ENCODE measurements at regions not wholly inside any gene's neighbourhood (a gene's known extent, or its start where the extent isn't known, plus 50 kb on each side); places are given as distances from the start of the nearest gene placed in this dataset.

DNA sequence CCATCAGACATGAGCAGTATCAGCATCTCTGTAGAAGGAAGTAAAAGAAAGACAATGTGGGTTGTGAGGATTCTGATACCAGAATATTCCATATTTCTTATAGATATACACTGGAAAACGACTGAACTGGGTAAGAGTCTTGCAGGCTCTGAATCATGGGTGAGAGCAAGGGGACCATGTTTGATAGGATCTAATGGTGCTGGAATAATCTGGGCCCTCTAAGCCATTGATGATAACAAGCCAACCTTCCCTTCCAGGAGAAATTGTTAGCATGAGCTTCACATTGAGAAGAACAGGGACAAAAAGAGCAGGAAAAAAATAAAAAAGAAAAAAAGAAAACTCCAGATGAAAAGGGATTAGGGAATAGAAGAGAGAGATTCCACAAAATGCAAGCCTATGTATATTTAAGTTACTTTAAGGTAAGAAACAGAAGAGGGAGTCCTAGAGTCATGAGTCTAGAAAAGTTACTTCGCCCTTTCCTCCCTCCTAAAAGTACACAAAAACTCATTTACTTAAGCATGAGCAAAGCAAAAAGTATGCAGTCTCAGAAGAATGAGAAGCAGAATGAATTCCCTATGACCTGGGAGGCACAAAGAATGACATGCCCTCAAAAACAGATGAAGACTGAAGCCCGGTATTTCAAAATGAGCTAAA lies 181.9 kb downstream of the TMEM26 start:
- H2AFZ ChIP-seq (ENCODE audit: insufficient read depth, low read length, poor library complexity): no peak overlapping the region

DNA sequence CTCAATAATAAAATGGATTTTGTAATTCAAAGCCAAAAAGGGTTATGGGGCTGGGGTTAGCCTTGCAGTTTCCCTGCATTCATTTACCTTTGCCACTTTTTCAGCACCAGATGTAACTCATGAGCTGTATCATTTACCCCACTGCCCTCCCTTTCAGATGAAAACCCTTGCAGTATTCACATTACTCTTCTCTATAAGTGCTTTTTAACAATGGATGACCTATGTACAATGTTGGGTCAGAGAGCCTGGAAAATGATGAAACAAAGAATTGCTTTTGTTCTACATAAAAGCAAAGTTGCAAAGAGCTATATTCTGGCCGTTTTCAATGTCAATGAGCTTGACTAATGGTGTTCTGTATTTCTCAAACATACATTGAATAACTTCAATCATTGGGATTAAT lies 189.7 kb downstream of the TMEM26 start:
- Histone ChIP-seq H3K4ac (ENCODE audit: low read depth, low read length) (no peak overlapping the region), H4K12ac (ENCODE audit: low read depth, low read length) (no peak overlapping the region), H3K4me3 (ENCODE audit: low read depth, low read length) (no peak overlapping the region), H3K27me3 (ENCODE audit: insufficient read depth, low read length) (no peaks in the 10 kb centered on the region), H3K27ac (ENCODE audit: low read depth, low read length) (no peak overlapping the region), H3K4me2 (ENCODE audit: low read length) (no peak overlapping the region), H2BK5ac (ENCODE audit: low read depth, low read length, poor library complexity) (no peak overlapping the region), H3K9me3 (ENCODE audit: insufficient read depth, low read depth, low read length) (no peaks in the 10 kb centered on the region), H4K8ac (ENCODE audit: low read depth, low read length) (no peak overlapping the region), H2BK120ac (ENCODE audit: insufficient read depth, low read length, poor library complexity) (no peak overlapping the region), H3K79me2 (ENCODE audit: control insufficient read depth, insufficient read depth, low read length, poor library complexity) (no peaks in the 10 kb centered on the region), H2AFZ (ENCODE audit: insufficient read depth, low read length, poor library complexity) (no peak overlapping the region), H3K79me1 (ENCODE audit: low read length) (no peaks in the 10 kb centered on the region), H2AK5ac (ENCODE audit: low read length) (no peak overlapping the region), H3K9ac (ENCODE audit: low read length) (no peak overlapping the region), H4K91ac (ENCODE audit: low read depth, low read length) (no peak overlapping the region), H2BK12ac (ENCODE audit: low read length) (no peak overlapping the region), H3K14ac (ENCODE audit: low read length) (no peak overlapping the region), H3K36me3 (ENCODE audit: control insufficient read depth in 1 of 2, insufficient read depth in 2 of 2, low read length in 2 of 2) (no peaks in the 10 kb centered on the region), H3K18ac (ENCODE audit: low read length) (no peak overlapping the region), H3K23ac (ENCODE audit: low read length) (no peak overlapping the region), H3K4me1 (ENCODE audit: control insufficient read depth in 1 of 2, insufficient read depth in 2 of 2, low read length in 2 of 2) (no peaks in the 10 kb centered on the region)
- no peak for DNase-seq
- no CpG with 5 or more reads among the region's 1 CpG for WGBS (ENCODE audit: extremely low coverage, insufficient coverage, insufficient read length)

More for the DNA sequence above, 181.9 kb downstream of the TMEM26 start:
- Histone ChIP-seq H3K4ac (ENCODE audit: low read depth, low read length) (no peak overlapping the region), H4K8ac (ENCODE audit: low read depth, low read length) (no peak overlapping the region), H3K27me3 (ENCODE audit: insufficient read depth, low read length) (no peaks in the 10 kb centered on the region), H3K9ac (ENCODE audit: low read length) (no peak overlapping the region), H2BK120ac (ENCODE audit: insufficient read depth, low read length, poor library complexity) (no peak overlapping the region), H3K79me1 (ENCODE audit: low read length) (no peaks in the 10 kb centered on the region), H2AK5ac (ENCODE audit: low read length) (no peak overlapping the region), H3K36me3 (ENCODE audit: control insufficient read depth in 1 of 2, insufficient read depth in 2 of 2, low read length in 2 of 2) (no peaks in the 10 kb centered on the region), H3K79me2 (ENCODE audit: control insufficient read depth, insufficient read depth, low read length, poor library complexity) (no peaks in the 10 kb centered on the region), H2BK12ac (ENCODE audit: low read length) (no peak overlapping the region), H4K91ac (ENCODE audit: low read depth, low read length) (no peak overlapping the region), H3K4me3 (ENCODE audit: low read depth, low read length) (no peak overlapping the region), H4K12ac (ENCODE audit: low read depth, low read length) (no peak overlapping the region), H3K9me3 (ENCODE audit: insufficient read depth, low read depth, low read length) (no peaks in the 10 kb centered on the region), H3K27ac (ENCODE audit: low read depth, low read length) (no peak overlapping the region), H3K4me1 (ENCODE audit: control insufficient read depth in 1 of 2, insufficient read depth in 2 of 2, low read length in 2 of 2) (no peaks in the 10 kb centered on the region), H2BK5ac (ENCODE audit: low read depth, low read length, poor library complexity) (no peak overlapping the region), H3K23ac (ENCODE audit: low read length) (no peak overlapping the region), H3K14ac (ENCODE audit: low read length) (no peak overlapping the region), H3K4me2 (ENCODE audit: low read length) (no peak overlapping the region), H3K18ac (ENCODE audit: low read length) (no peak overlapping the region)
- no CpG with 5 or more reads among the region's 3 CpGs for WGBS (ENCODE audit: extremely low coverage, insufficient coverage, insufficient read length)
- peak in 1 of 2 donors; percentile 67 for DNase-seq

DNA sequence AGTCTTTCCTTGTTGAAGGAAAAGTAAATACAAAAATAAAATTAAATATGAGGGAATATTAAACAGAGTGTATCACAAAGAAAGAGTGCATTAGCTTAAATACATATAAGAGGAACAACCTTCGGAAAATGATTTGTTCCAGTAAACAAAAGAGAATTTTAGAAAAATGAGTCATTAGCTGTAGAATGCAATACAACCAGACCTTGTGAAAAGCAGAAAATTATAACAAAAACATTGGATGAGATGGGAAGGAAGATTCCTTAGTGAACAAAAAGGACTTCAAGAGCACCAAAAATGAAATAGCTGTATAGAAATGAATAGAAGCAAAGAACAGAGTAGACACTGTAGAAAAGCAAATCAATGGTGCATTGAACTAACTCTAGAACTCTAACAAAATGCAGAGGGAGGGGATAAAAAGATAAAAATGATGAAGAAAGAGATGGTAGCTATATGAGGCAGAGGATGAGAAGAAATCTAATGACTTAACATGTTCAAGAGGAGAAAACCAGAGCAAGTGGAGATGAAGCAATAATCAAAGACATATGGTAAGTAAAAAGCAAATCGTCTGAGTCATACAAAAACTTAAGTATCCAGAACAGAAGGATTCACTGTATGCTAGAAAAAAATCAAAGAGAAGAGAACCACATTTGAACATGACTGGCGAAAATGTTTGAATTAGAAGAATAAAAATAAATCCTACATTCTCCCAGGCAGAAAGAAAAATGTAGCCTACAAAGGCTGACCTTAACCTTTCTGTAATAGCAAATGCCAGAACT lies 190.5 kb downstream of the TMEM26 start:
- H4K12ac ChIP-seq (ENCODE audit: low read depth, low read length): no peak overlapping the region
- H2AK5ac ChIP-seq (ENCODE audit: low read length): no peak overlapping the region
- no peak overlapping the region for H2BK5ac ChIP-seq (ENCODE audit: low read depth, low read length, poor library complexity)
- no peak overlapping the region for H3K23ac ChIP-seq (ENCODE audit: low read length)
- H3K9ac ChIP-seq (ENCODE audit: low read length): no peak overlapping the region
- no peak overlapping the region for H3K4me3 ChIP-seq (ENCODE audit: low read depth, low read length)
- no peaks in the 10 kb centered on the region for H3K4me1 ChIP-seq (ENCODE audit: control insufficient read depth in 1 of 2, insufficient read depth in 2 of 2, low read length in 2 of 2)
- no peak overlapping the region for H2BK120ac ChIP-seq (ENCODE audit: insufficient read depth, low read length, poor library complexity)
- H4K91ac ChIP-seq (ENCODE audit: low read depth, low read length): no peak overlapping the region
- DNase-seq: no peak
- H3K27me3 ChIP-seq (ENCODE audit: insufficient read depth, low read length): no peaks in the 10 kb centered on the region
- H3K9me3 ChIP-seq (ENCODE audit: insufficient read depth, low read depth, low read length): no peaks in the 10 kb centered on the region
- no peaks in the 10 kb centered on the region for H3K36me3 ChIP-seq (ENCODE audit: control insufficient read depth in 1 of 2, insufficient read depth in 2 of 2, low read length in 2 of 2)
- no peak overlapping the region for H3K4ac ChIP-seq (ENCODE audit: low read depth, low read length)
- no peak overlapping the region for H3K18ac ChIP-seq (ENCODE audit: low read length)
- no peak overlapping the region for H2AFZ ChIP-seq (ENCODE audit: insufficient read depth, low read length, poor library complexity)
- no peaks in the 10 kb centered on the region for H3K79me2 ChIP-seq (ENCODE audit: control insufficient read depth, insufficient read depth, low read length, poor library complexity)
- no peaks in the 10 kb centered on the region for H3K79me1 ChIP-seq (ENCODE audit: low read length)
- no peak overlapping the region for H3K14ac ChIP-seq (ENCODE audit: low read length)
- no CpG with 5 or more reads among the region's 3 CpGs for WGBS (ENCODE audit: extremely low coverage, insufficient coverage, insufficient read length)
- H2BK12ac ChIP-seq (ENCODE audit: low read length): no peak overlapping the region
- H3K4me2 ChIP-seq (ENCODE audit: low read length): no peak overlapping the region
- no peak overlapping the region for H4K8ac ChIP-seq (ENCODE audit: low read depth, low read length)
- no peak overlapping the region for H3K27ac ChIP-seq (ENCODE audit: low read depth, low read length)

DNA sequence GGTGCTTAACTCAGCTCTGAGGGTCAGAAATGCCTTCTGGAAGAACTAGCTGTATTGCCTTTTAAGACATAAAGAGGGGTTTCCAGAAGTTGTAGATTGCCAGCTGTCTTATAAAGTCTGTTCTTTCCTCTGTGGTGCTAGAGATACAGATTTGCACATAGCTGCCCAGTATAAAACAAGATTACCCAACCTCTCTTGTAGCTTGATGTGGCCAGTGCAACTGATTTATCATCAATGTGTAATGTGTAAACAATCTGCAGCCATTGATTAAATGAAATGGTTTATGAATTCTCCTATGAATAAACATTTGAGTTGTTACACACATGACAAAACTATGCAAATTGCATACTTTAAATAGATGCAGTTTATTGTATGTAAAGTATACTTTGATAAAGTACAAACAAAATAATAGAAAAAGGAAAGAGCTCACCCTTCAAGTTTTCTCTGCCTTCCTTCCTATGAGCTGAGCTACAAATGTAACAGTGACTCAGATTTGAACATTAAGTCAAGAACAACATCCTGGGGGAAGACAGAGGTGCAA lies 195.2 kb downstream of the TMEM26 start:
- no peaks in the 10 kb centered on the region for H3K4me1 ChIP-seq (ENCODE audit: control insufficient read depth in 1 of 2, insufficient read depth in 2 of 2, low read length in 2 of 2)
- H3K79me2 ChIP-seq (ENCODE audit: control insufficient read depth, insufficient read depth, low read length, poor library complexity): no peaks in the 10 kb centered on the region
- H2AFZ ChIP-seq (ENCODE audit: insufficient read depth, low read length, poor library complexity): no peak overlapping the region
- no peak overlapping the region for H4K12ac ChIP-seq (ENCODE audit: low read depth, low read length)
- no peak overlapping the region for H3K9ac ChIP-seq (ENCODE audit: low read length)
- no peak overlapping the region for H3K14ac ChIP-seq (ENCODE audit: low read length)
- no peak overlapping the region for H3K23ac ChIP-seq (ENCODE audit: low read length)
- DNase-seq: no peak
- H4K91ac ChIP-seq (ENCODE audit: low read depth, low read length): no peak overlapping the region
- H3K27ac ChIP-seq (ENCODE audit: low read depth, low read length): no peak overlapping the region
- no peak overlapping the region for H2BK5ac ChIP-seq (ENCODE audit: low read depth, low read length, poor library complexity)
- no peak overlapping the region for H3K4me3 ChIP-seq (ENCODE audit: low read depth, low read length)
- H2AK5ac ChIP-seq (ENCODE audit: low read length): no peak overlapping the region
- peaks cover 4% of the 10 kb centered on the region for H3K9me3 ChIP-seq (ENCODE audit: insufficient read depth, low read depth, low read length)
- H3K79me1 ChIP-seq (ENCODE audit: low read length): no peaks in the 10 kb centered on the region
- no peak overlapping the region for H2BK12ac ChIP-seq (ENCODE audit: low read length)
- no peak overlapping the region for H3K18ac ChIP-seq (ENCODE audit: low read length)
- no peaks in the 10 kb centered on the region for H3K36me3 ChIP-seq (ENCODE audit: control insufficient read depth in 1 of 2, insufficient read depth in 2 of 2, low read length in 2 of 2)
- no peaks in the 10 kb centered on the region for H3K27me3 ChIP-seq (ENCODE audit: insufficient read depth, low read length)
- H2BK120ac ChIP-seq (ENCODE audit: insufficient read depth, low read length, poor library complexity): no peak overlapping the region
- no peak overlapping the region for H3K4ac ChIP-seq (ENCODE audit: low read depth, low read length)
- H3K4me2 ChIP-seq (ENCODE audit: low read length): no peak overlapping the region
- H4K8ac ChIP-seq (ENCODE audit: low read depth, low read length): no peak overlapping the region

Measured in trophoblast cell (in vitro differentiated cells and primary cell).